Transverse colon (tissue), 4 donors: ENCODE measurements at regions not wholly inside any gene's neighbourhood (a gene's known extent, or its start where the extent isn't known, plus 50 kb on each side); places are given as distances from the start of the nearest gene placed in this dataset.

Source experiments
- DNase-seq: peaks from one replicate; pipeline ENCODE4 v3.0.0-alpha.2; 2019
- H3K27ac ChIP-seq, 4 donors: fragments of 200-600 bp; sonication (generic); 2 replicates each; pipeline ENCODE4 v1.5.1; 2016 to 2018; ENCODE audit warnings: inconsistent platforms in 4 of 4
- H3K27me3 ChIP-seq: fragments of 200-600 bp; sonication (generic); 2 replicates; pipeline ENCODE4 v1.5.1; 2017; ENCODE audit warnings: inconsistent platforms
- H3K36me3 ChIP-seq, 4 donors: fragments of 200-600 bp; sonication (generic); 2 replicates each; pipeline ENCODE4 v1.5.1; 2017 to 2019; ENCODE audit warnings: inconsistent platforms in 4 of 4
- H3K4me1 ChIP-seq, 4 donors: fragments of 200-600 bp; sonication (generic); 2 replicates each; pipeline ENCODE4 v1.5.1; 2017 to 2020; ENCODE audit warnings: inconsistent platforms in 4 of 4
- H3K4me3 ChIP-seq, 4 donors: fragments of 200-600 bp; sonication (generic); 1 replicate in 1 of 4; 2 replicates in 3 of 4; pipeline versions ENCODE4 v1.5.1 to v1.6.1; 2017 to 2019; ENCODE audit warnings: inconsistent platforms in 4 of 4
- H3K9me3 ChIP-seq, 2 donors: fragments of 200-600 bp; sonication (generic); 2 replicates each; pipeline ENCODE4 v1.5.1; 2017 to 2019; ENCODE audit warnings: inconsistent platforms in 2 of 2
- EP300 ChIP-seq: sonication (generic); formaldehyde crosslinking; IDR thresholded peaks from one replicate; pipeline ENCODE4 v1.6.1; 2017; ENCODE audit warnings: antibody characterized with exemption, low read depth
- POLR2A ChIP-seq: fragments of 450-650 bp; IDR thresholded peaks from one replicate; pipeline ENCODE4 v1.6.1; 2016; ENCODE audit warnings: antibody characterized with exemption, mild to moderate bottlenecking, moderate library complexity
- POLR2AphosphoS5 ChIP-seq, 3 donors: sonication (generic); formaldehyde crosslinking; IDR thresholded peaks; one replicate each; pipeline ENCODE4 v1.6.1; 2016; ENCODE audit warnings: antibody characterized with exemption in 3 of 3
- WGBS, 2 donors: methylation state at CpG; one replicate each; pipeline ENCODE4 v1.1.5; 2018; ENCODE audit warnings: low coverage in 1 of 2; 5-methylcytosine and 5-hydroxymethylcytosine counted together
- in situ Hi-C, 4 donors: fragments of 200-750 bp; cut with MboI; loops; one replicate each; pipeline versions ENCODE4 v1.15.0 to v1.15.1; 2017; ENCODE audit warnings: low sequenced_read_pairs in 3 of 4, low pct_ligation_motif_present in 1 of 4, low pct_unique_long_range_greater_than_20kb in 1 of 4
- intact Hi-C: fragments of 100-400 bp; cut with DNase I; formaldehyde crosslinking; loops from one replicate; pipeline ENCODE4 v1.15.1; 2023; ENCODE audit warnings: low total_unique reads
- TF ChIP-seq, protein P1 (sequence below), 5 experiments: fragments of 200-600 bp in 3 of 5; fragments of 450-650 bp in 2 of 5; sonication (generic) in 3 of 5; IDR thresholded peaks; 1 replicate in 2 of 5; 2 replicates in 3 of 5; pipeline ENCODE4 v1.5.1; 2016 to 2017; ENCODE audit warnings: antibody characterized with exemption in 5 of 5, inconsistent platforms in 3 of 5, mild to moderate bottlenecking in 2 of 5, moderate library complexity in 1 of 5

DNA sequence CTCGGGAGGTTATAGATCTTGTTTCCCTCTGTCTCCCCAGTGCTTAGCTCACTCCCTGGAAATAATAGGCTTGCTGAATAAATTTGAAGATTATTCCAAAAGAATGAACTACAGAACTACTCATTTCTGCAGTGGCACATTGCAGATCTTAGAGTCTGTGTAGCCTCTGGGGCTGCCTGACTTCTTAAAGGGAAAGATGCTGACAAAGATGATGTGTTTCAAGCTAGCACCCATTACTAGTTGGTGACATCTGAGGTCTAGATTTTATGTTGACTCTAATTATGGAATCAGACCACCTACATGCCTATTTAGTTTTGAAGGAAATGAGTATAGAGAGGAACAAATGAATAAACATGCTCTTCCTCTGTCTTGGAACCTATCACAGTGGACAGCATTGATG, 123.7 kb upstream of the KCNIP4 start:
- no peak for DNase-seq
- in situ Hi-C loops = no loop called here
- H3K9me3 ChIP-seq = peaks cover 0 to 3% of the 10 kb centered on the region in 2 donors

DNA sequence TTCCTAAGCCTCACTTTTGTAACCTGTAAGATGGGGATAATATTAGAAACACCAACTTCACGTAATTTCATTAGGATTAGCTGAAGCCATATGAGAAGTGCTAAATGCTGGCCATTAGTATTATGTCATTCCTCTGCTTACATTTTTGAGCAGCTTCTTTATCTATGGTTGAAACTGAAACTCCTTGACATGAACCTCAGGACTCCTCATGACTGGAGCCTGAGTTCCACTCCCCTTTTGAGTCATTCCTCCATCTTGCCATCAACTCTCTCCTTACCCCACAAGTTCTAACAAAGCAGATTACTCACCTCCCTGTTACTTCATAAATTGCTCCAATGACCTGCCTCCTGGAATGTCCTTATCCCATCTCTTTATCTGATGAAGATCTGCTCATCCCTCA, 123.2 kb upstream of the KCNIP4 start:
- WGBS, 2 donors = 27 to 71% methylated on average over 1 of the region's 1 CpG
- Histone ChIP-seq H3K27ac (no peak overlapping the region), H3K4me3 (no peak overlapping the region), H3K4me1 (no peaks in the 10 kb centered on the region), H3K9me3 (peaks cover 0 to 3% of the 10 kb centered on the region in 2 donors), H3K27me3 (no peaks in the 10 kb centered on the region), H3K36me3 (no peaks in the 10 kb centered on the region)
- in situ Hi-C loops (no loop called here), intact Hi-C loops (no loop called here)
- TF ChIP-seq EP300 (no peak), POLR2AphosphoS5 (IDR thresholded peaks at IDR 0.05) (no peak), POLR2A (no peak)
- TF ChIP-seq, protein P1, sequence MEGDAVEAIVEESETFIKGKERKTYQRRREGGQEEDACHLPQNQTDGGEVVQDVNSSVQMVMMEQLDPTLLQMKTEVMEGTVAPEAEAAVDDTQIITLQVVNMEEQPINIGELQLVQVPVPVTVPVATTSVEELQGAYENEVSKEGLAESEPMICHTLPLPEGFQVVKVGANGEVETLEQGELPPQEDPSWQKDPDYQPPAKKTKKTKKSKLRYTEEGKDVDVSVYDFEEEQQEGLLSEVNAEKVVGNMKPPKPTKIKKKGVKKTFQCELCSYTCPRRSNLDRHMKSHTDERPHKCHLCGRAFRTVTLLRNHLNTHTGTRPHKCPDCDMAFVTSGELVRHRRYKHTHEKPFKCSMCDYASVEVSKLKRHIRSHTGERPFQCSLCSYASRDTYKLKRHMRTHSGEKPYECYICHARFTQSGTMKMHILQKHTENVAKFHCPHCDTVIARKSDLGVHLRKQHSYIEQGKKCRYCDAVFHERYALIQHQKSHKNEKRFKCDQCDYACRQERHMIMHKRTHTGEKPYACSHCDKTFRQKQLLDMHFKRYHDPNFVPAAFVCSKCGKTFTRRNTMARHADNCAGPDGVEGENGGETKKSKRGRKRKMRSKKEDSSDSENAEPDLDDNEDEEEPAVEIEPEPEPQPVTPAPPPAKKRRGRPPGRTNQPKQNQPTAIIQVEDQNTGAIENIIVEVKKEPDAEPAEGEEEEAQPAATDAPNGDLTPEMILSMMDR (IDR thresholded peaks at IDR 0.05) = no peak
- DNase-seq = no peak

More for the DNA sequence above, 123.7 kb upstream of the KCNIP4 start:
- intact Hi-C loops = no loop called here
- Histone ChIP-seq H3K4me1 (no peaks in the 10 kb centered on the region), H3K27me3 (no peaks in the 10 kb centered on the region), H3K36me3 (no peaks in the 10 kb centered on the region), H3K27ac (no peak overlapping the region), H3K4me3 (no peak overlapping the region)
- WGBS, 2 donors = 62% methylated on average over 1 of the region's 1 CpG; no CpG with 5 or more reads in 1 of the 2 donors
- TF ChIP-seq, protein P1 (IDR thresholded peaks at IDR 0.05) = no peak
- TF ChIP-seq POLR2A (no peak), POLR2AphosphoS5 (IDR thresholded peaks at IDR 0.05) (no peak), EP300 (no peak)

DNA sequence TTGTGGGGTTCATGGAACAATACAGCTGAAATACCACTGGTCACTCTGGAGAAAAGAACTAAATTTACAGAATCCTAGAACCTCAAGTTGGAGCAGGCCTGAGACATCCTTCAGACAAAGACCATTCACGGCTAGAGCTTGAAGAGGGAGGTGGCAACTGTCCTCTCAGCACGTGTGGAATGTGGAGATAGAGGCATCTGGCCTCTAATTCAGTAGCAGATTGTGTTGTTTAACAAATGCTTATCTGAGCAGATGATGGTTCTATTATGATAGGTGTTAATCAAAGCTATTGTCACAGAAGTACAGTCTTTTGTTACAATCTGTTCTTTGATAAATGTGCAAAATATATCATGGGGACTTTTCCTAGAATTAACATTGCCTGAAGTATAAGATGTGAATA, 121.7 kb upstream of the KCNIP4 start:
- intact Hi-C loops = no loop called here
- 46% methylated on average over 2 of the region's 2 CpGs; no CpG with 5 or more reads in 1 of the 2 donors for WGBS, 2 donors

DNA sequence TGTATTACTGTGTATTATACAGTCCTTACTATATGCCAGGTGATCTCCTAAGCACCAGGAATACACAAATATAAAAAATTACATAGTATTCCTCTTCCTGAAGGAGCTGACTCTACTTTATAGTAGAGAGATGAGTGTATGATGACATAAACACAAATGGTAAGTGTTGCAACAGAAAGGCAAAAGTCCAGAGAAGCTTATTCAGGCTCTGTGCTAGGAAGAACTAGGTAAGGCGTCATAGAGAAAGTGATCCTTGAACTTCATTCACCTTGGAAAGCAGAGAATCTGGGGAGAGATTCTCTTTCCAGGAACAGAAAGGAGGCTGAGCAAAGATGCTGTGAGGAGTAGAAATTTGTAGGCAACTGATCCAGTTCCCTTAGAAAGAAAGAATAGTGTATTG, 115.0 kb upstream of the KCNIP4 start:
- DNase-seq = no peak
- in situ Hi-C loops = no loop called here
- 63 to 77% methylated on average over 1 of the region's 1 CpG for WGBS, 2 donors
- Histone ChIP-seq H3K4me1 (no peaks in the 10 kb centered on the region), H3K9me3 (no peaks in the 10 kb centered on the region), H3K36me3 (no peaks in the 10 kb centered on the region), H3K4me3 (no peak overlapping the region), H3K27me3 (no peaks in the 10 kb centered on the region), H3K27ac (no peak overlapping the region)
- no peak for TF ChIP-seq POLR2A
- TF ChIP-seq POLR2AphosphoS5 (IDR thresholded peaks at IDR 0.05) = no peak
- TF ChIP-seq, protein P1 (IDR thresholded peaks at IDR 0.05) = no peak
- no peak for TF ChIP-seq EP300
- intact Hi-C loops = no loop called here

More for the DNA sequence above, 121.7 kb upstream of the KCNIP4 start:
- TF ChIP-seq POLR2AphosphoS5 (IDR thresholded peaks at IDR 0.05) = no peak
- no peak for DNase-seq
- Histone ChIP-seq H3K4me3 (no peak overlapping the region), H3K4me1 (no peaks in the 10 kb centered on the region), H3K27ac (no peak overlapping the region), H3K9me3 (peaks cover 0 to 3% of the 10 kb centered on the region in 2 donors), H3K36me3 (no peaks in the 10 kb centered on the region), H3K27me3 (no peaks in the 10 kb centered on the region)
- in situ Hi-C loops = no loop called here

DNA sequence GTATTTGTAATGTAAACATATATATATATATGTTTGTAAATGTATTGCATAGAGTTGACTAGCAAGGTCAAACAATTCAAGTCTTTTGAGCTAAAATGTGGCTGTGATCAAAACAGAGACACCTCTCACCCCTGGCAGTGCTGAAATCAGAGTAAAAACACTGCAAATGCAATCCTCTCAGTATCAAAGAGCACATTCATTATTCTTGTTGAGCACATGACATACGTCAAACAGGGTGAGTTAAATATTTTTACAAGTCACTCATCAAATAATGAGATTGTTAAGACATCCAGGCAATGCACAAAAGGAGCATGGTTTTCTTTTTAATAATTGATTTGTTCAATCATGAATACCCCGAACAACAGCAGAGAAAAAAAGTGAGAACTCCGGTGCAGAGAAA, 114.1 kb upstream of the KCNIP4 start:
- intact Hi-C loops = no loop called here
- in situ Hi-C loops = no loop called here
- TF ChIP-seq POLR2A (no peak), POLR2AphosphoS5 (IDR thresholded peaks at IDR 0.05) (no peak), EP300 (no peak)
- TF ChIP-seq, protein P1 (IDR thresholded peaks at IDR 0.05) = no peak
- Histone ChIP-seq H3K36me3 (no peaks in the 10 kb centered on the region), H3K9me3 (no peaks in the 10 kb centered on the region), H3K4me3 (no peak overlapping the region), H3K27ac (no peak overlapping the region), H3K4me1 (no peaks in the 10 kb centered on the region), H3K27me3 (no peaks in the 10 kb centered on the region)
- DNase-seq = no peak
- 26 to 50% methylated on average over 3 of the region's 3 CpGs for WGBS, 2 donors
